Type B pancreatic cell (in vitro differentiated cells): ENCODE measurements at regions not wholly inside any gene's neighbourhood (a gene's known extent, or its start where the extent isn't known, plus 50 kb on each side); places are given as distances from the start of the nearest gene placed in this dataset.

ENCODE experiments used
- DNase-seq: peaks from one replicate; pipeline ENCODE4 v3.0.0; 2021; ENCODE audit warnings: mixed read lengths; ENCODE audit not compliant: unreplicated experiment; ENCODE audit errors: extremely low spot score
- H3K27ac Mint-ChIP-seq: 2 replicates; pipeline ENCODE4 v1.8.0; 2021; ENCODE audit warnings: mild to moderate bottlenecking, mixed read lengths
- H3K27me3 Mint-ChIP-seq: 2 replicates; pipeline ENCODE4 v1.8.0; 2021; ENCODE audit warnings: mixed read lengths
- H3K36me3 Mint-ChIP-seq: 2 replicates; pipeline ENCODE4 v1.8.0; 2021; ENCODE audit warnings: mixed read lengths
- H3K4me1 Mint-ChIP-seq: one replicate; pipeline ENCODE4 v1.8.0; 2021; ENCODE audit warnings: mixed read lengths; ENCODE audit not compliant: unreplicated experiment
- H3K4me3 Mint-ChIP-seq: 2 replicates; pipeline ENCODE4 v1.8.0; 2021; ENCODE audit warnings: mild to moderate bottlenecking, mixed read lengths
- H3K9me3 Mint-ChIP-seq: 2 replicates; pipeline ENCODE4 v1.8.0; 2021; ENCODE audit warnings: mixed read lengths
- TF ChIP-seq, protein P1 (sequence below): fragments of 200-600 bp; sonication (generic); conservative IDR thresholded peaks from 2 replicates; pipeline ENCODE4 v1.5.0; 2021; ENCODE audit warnings: antibody characterized with exemption, mild to moderate bottlenecking

DNA sequence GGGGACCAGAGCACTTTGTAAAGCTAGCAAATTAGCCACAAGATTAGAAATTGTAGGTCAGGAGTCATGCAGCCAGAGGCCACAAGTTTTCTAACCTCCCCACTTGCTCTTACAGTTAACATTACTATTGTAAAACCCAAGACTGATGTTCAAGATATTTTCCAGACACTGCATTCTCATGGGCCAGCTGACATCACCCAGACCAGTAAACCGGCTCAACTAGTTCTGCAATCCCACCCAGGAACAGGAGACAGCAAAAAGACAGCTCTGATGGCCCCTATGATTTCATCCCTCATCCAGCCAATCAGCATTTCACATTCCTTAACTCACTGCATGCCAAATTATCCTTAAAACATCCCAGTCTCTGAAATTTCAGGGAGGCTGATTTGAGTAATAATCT lies 178.5 kb downstream of the PRR20E start:
- Mint-ChIP-seq H3K4me3 (peak overlapping the region; percentile 32), H3K36me3 (no peaks in the 10 kb centered on the region), H3K9me3 (peaks cover 5% of the 10 kb centered on the region), H3K27me3 (no peaks in the 10 kb centered on the region), H3K4me1 (peaks cover 5% of the 10 kb centered on the region), H3K27ac (peak overlapping the region; percentile 39)
- TF ChIP-seq, protein P1, sequence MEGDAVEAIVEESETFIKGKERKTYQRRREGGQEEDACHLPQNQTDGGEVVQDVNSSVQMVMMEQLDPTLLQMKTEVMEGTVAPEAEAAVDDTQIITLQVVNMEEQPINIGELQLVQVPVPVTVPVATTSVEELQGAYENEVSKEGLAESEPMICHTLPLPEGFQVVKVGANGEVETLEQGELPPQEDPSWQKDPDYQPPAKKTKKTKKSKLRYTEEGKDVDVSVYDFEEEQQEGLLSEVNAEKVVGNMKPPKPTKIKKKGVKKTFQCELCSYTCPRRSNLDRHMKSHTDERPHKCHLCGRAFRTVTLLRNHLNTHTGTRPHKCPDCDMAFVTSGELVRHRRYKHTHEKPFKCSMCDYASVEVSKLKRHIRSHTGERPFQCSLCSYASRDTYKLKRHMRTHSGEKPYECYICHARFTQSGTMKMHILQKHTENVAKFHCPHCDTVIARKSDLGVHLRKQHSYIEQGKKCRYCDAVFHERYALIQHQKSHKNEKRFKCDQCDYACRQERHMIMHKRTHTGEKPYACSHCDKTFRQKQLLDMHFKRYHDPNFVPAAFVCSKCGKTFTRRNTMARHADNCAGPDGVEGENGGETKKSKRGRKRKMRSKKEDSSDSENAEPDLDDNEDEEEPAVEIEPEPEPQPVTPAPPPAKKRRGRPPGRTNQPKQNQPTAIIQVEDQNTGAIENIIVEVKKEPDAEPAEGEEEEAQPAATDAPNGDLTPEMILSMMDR, result no peak
- no peak for DNase-seq

DNA sequence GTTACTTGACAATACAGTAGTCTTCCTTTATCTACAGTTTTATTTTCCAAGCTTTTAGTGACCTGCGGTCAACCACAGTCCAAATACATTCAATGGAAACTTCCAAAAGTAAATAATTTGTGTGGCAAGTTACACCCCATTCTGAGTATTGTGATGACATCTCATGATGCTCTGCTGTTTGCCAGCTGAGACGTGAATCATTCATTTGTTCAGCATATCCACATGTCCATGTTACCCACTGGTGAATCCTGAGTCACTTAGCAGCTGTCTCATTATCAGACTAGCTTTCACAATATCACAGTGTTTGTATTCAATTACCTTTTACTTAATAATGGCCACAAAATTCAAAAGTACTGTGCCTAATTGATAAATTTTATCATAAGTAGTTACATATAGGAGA lies 179.8 kb downstream of the PRR20E start:
- TF ChIP-seq, protein P1, result no peak
- Mint-ChIP-seq H3K27me3 (no peaks in the 10 kb centered on the region), H3K36me3 (no peaks in the 10 kb centered on the region), H3K4me3 (no peak overlapping the region), H3K27ac (no peak overlapping the region), H3K4me1 (peaks cover 5% of the 10 kb centered on the region), H3K9me3 (peaks cover 5% of the 10 kb centered on the region)
- no peak for DNase-seq

DNA sequence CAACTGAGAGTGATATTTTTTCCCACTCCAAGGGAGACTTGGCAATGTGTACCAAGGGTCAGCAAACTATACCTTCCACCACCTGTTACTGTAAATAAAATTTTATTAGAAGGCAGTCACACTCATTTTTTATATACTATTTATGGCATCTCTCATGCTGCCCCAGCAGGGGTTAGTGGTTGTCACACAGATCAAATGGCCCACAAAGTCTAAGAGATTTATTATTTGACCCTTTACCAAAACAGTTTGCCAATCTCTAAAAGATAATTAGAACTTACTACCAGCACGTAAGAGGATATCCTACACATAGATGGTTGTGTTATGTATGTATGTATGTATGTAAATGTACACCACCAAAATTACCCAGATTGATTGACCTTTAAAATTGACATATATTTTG lies 185.1 kb downstream of the PRR20E start:
- Mint-ChIP-seq H3K36me3 (no peaks in the 10 kb centered on the region), H3K27me3 (no peaks in the 10 kb centered on the region), H3K9me3 (no peaks in the 10 kb centered on the region), H3K4me3 (no peak overlapping the region), H3K4me1 (no peaks in the 10 kb centered on the region), H3K27ac (no peak overlapping the region)
- TF ChIP-seq, protein P1, result no peak
- DNase-seq, result no peak

DNA sequence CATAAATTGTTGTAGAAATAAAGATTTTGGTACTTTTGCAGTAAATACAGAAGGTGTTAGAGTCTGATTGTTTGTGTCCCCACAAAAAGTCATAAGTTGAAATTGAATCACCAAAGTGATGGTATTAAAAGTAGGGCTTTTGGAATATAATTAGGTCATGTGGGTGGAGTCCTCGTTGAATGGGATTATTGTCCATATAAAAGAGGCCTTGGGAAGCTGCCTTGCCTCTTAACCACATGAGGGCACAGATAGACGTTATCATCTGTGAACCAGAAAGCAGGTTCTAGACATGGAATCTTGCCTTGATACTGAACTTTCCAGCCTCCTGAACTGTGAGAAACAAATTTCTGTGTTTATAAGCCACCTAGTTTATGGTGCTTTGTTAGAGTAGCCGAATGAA lies 186.8 kb downstream of the PRR20E start:
- Mint-ChIP-seq H3K4me1 (no peaks in the 10 kb centered on the region), H3K27me3 (no peaks in the 10 kb centered on the region), H3K9me3 (no peaks in the 10 kb centered on the region), H3K36me3 (no peaks in the 10 kb centered on the region), H3K27ac (no peak overlapping the region), H3K4me3 (no peak overlapping the region)
- TF ChIP-seq, protein P1, result no peak
- no peak for DNase-seq

DNA sequence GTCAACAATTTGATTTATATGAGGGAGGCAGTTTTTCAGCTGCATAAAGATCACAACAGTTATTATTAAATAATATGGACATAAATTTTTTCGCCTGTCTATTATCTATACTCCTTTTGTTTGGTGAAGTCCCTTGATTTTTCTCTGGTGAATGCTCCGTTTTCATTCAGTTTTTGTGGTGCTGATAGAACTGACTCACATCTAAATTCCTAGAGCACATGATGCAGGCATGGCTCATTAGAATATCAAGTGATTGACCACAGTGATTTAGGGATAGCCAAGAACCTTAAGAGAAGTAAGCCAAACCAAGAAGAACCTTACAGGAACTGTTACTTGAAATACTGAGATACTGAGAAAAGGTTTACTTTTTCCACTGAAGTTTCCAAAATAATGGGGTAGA lies 208.9 kb downstream of the PRR20E start:
- Mint-ChIP-seq H3K4me1 (no peaks in the 10 kb centered on the region), H3K9me3 (no peaks in the 10 kb centered on the region), H3K36me3 (no peaks in the 10 kb centered on the region), H3K27me3 (no peaks in the 10 kb centered on the region), H3K4me3 (no peak overlapping the region), H3K27ac (no peak overlapping the region)
- TF ChIP-seq, protein P1, result no peak
- DNase-seq, result no peak

DNA sequence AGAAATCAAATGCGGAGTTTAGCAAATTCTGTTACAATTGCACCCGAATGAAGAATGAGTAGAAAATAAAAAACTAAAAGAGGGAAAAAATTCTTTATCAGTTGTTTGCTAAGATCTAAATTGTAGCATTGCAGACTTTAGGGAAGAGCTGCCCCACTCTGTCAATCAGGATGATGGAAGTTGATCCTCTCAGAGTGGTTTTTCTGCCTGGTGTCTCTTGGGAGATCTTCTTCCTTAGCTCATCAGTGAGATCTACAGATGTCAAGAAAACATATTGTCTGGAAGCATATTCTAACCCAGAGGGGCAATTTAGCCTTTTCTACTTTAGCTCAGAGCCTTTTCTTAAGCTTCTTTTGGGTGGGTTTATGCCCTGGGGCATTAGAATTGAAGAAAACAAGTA lies 223.2 kb upstream of the PCDH17 start:
- no peak for DNase-seq
- Mint-ChIP-seq H3K4me1 (no peaks in the 10 kb centered on the region), H3K27ac (no peak overlapping the region), H3K27me3 (no peaks in the 10 kb centered on the region), H3K4me3 (no peak overlapping the region), H3K9me3 (peaks cover 4% of the 10 kb centered on the region), H3K36me3 (no peaks in the 10 kb centered on the region)
- TF ChIP-seq, protein P1, result no peak
